Endodermal cell (in vitro differentiated cells): ENCODE measurements at regions not wholly inside any gene's neighbourhood (a gene's known extent, or its start where the extent isn't known, plus 50 kb on each side); places are given as distances from the start of the nearest gene placed in this dataset.

Source experiments
- DNase-seq: peaks from one replicate; pipeline ENCODE4 v3.0.0-alpha.2; 2017
- H3K27ac ChIP-seq: 2 replicates; pipeline ENCODE4 v1.5.1; 2013; ENCODE audit warnings: mild to moderate bottlenecking, low read depth, low read length, moderate library complexity
- H3K27me3 ChIP-seq: 2 replicates; pipeline ENCODE4 v1.6.1; 2013; ENCODE audit warnings: mild to moderate bottlenecking, low read length, moderate library complexity; ENCODE audit not compliant: insufficient read depth, control insufficient read depth, poor library complexity, severe bottlenecking
- H3K36me3 ChIP-seq: 2 replicates; pipeline ENCODE4 v1.7.0; 2013; ENCODE audit warnings: mild to moderate bottlenecking, low read length, moderate library complexity; ENCODE audit not compliant: control insufficient read depth, insufficient read depth
- H3K4me1 ChIP-seq: one replicate; pipeline ENCODE4 v1.7.0; 2013; ENCODE audit warnings: low read length; ENCODE audit not compliant: control insufficient read depth, insufficient read depth
- H3K4me3 ChIP-seq: 2 replicates; pipeline ENCODE4 v1.5.1; 2013; ENCODE audit warnings: mild to moderate bottlenecking, low read length, moderate library complexity
- H3K9ac ChIP-seq: 2 replicates; pipeline ENCODE4 v1.6.1; 2013; ENCODE audit warnings: mild to moderate bottlenecking, low read length, moderate library complexity; ENCODE audit not compliant: poor library complexity, severe bottlenecking; ENCODE audit errors: extremely low read depth
- H3K9me3 ChIP-seq: 2 replicates; pipeline ENCODE4 v1.6.1; 2013; ENCODE audit warnings: mild to moderate bottlenecking, low read length, moderate library complexity; ENCODE audit not compliant: control insufficient read depth
- H3K27ac Mint-ChIP-seq: 2 replicates; pipeline ENCODE4 v1.8.0; 2020; ENCODE audit warnings: mixed read lengths
- H3K27me3 Mint-ChIP-seq: 2 replicates; pipeline ENCODE4 v1.8.0; 2021; ENCODE audit warnings: mild to moderate bottlenecking, mixed read lengths; ENCODE audit not compliant: insufficient read depth
- H3K36me3 Mint-ChIP-seq: 2 replicates; pipeline ENCODE4 v1.8.0; 2020; ENCODE audit warnings: low read depth, mixed read lengths
- H3K4me1 Mint-ChIP-seq: 2 replicates; pipeline ENCODE4 v1.8.0; 2020; ENCODE audit warnings: mixed read lengths
- H3K4me3 Mint-ChIP-seq: 2 replicates; pipeline ENCODE4 v1.8.0; 2020; ENCODE audit warnings: mild to moderate bottlenecking, moderate library complexity, mixed read lengths
- H3K9me3 Mint-ChIP-seq: 2 replicates; pipeline ENCODE4 v1.8.0; 2020; ENCODE audit warnings: mild to moderate bottlenecking, mixed read lengths
- WGBS, 2 experiments: methylation state at CpG; one replicate each; pipeline versions ENCODE4 v1.1.5 to v1.1.7; 2013; ENCODE audit warnings: missing lambda C conversion rate in 2 of 2, mixed read lengths in 1 of 2; ENCODE audit not compliant: insufficient coverage in 1 of 2, insufficient read length in 1 of 2; 5-methylcytosine and 5-hydroxymethylcytosine counted together
- TF ChIP-seq, protein P1 (sequence below): fragments of 200-600 bp; sonication (generic); conservative IDR thresholded peaks from 2 replicates; pipeline ENCODE4 v1.5.0; 2021; ENCODE audit warnings: antibody characterized with exemption, mild to moderate bottlenecking

DNA sequence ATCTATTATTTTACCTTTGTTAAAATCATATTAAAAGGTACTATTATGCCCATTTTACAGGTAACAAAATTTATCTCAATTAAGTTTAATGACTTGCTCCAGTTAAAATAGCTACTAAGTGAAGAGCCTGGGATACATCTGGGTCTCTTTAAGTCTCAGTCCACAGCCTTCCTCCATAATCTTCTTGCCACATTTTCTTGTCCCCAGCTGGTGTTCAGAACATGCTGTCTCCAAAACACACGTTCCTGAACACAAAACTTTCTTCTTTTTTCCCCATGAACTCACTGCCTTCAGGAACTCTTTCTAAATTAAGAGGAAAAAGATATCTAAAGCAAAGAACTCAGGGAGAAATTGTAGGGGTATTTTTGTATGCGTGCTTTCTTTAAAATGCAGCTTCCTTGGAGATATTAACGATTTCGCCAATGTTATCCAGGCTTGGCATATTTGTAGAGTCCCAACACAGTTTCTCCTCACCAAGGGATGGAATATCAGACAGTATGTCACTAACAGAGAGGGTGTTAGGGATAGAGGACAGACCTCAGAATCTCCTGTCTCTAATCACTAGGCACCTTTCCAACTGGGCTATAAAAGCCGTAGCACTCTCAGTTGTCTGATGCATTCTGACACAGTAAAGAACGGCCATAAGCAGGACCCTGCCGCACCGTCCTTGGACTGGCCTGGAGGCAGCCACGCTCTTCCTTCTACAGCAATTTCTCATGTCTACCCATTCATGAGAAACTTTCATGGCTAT is 232.8 kb upstream of the BLID start:
- H3K27ac Mint-ChIP-seq: no peak overlapping the region
- Histone ChIP-seq H3K36me3 (no peaks in the 10 kb centered on the region), H3K4me1 (no peaks in the 10 kb centered on the region), H3K27me3 (no peaks in the 10 kb centered on the region), H3K27ac (no peak overlapping the region), H3K4me3 (no peak overlapping the region), H3K9me3 (no peaks in the 10 kb centered on the region), H3K9ac (no peak overlapping the region)
- no peaks in the 10 kb centered on the region for H3K27me3 Mint-ChIP-seq
- H3K9me3 Mint-ChIP-seq: peaks cover 11% of the 10 kb centered on the region
- H3K4me1 Mint-ChIP-seq: no peaks in the 10 kb centered on the region
- 95 to 96% methylated on average over 6 to 9 of the region's 9 CpGs for WGBS, 2 experiments
- TF ChIP-seq, protein P1, sequence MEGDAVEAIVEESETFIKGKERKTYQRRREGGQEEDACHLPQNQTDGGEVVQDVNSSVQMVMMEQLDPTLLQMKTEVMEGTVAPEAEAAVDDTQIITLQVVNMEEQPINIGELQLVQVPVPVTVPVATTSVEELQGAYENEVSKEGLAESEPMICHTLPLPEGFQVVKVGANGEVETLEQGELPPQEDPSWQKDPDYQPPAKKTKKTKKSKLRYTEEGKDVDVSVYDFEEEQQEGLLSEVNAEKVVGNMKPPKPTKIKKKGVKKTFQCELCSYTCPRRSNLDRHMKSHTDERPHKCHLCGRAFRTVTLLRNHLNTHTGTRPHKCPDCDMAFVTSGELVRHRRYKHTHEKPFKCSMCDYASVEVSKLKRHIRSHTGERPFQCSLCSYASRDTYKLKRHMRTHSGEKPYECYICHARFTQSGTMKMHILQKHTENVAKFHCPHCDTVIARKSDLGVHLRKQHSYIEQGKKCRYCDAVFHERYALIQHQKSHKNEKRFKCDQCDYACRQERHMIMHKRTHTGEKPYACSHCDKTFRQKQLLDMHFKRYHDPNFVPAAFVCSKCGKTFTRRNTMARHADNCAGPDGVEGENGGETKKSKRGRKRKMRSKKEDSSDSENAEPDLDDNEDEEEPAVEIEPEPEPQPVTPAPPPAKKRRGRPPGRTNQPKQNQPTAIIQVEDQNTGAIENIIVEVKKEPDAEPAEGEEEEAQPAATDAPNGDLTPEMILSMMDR: no peak
- no peak overlapping the region for H3K4me3 Mint-ChIP-seq
- DNase-seq: no peak
- no peaks in the 10 kb centered on the region for H3K36me3 Mint-ChIP-seq

DNA sequence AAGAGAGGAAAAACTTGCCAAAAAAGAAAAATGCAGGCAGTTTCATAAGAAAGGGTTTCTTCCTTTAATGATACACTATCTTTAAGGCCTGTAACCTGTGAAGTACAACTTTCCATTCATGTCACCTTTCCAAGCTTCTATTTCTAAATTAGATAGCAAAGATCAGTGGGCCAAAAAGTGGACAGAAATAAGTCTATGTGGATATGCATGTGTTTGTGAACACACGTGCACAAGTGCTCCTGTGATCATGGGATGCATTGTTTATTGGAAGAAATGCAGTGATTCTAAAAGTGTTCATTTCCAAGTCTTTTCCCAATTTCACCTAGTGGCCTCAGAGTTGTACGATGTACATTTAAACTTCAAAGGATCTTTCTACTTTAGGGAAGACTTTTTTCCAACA is 230.0 kb upstream of the BLID start:
- no peaks in the 10 kb centered on the region for H3K36me3 ChIP-seq
- H3K4me1 ChIP-seq: no peaks in the 10 kb centered on the region
- no peak overlapping the region for H3K27ac ChIP-seq
- Mint-ChIP-seq H3K4me3 (no peak overlapping the region), H3K27me3 (peaks cover 3% of the 10 kb centered on the region), H3K36me3 (no peaks in the 10 kb centered on the region), H3K4me1 (no peaks in the 10 kb centered on the region), H3K9me3 (no peaks in the 10 kb centered on the region), H3K27ac (no peak overlapping the region)
- no peaks in the 10 kb centered on the region for H3K9me3 ChIP-seq
- 95 to 100% methylated on average over 1 of the region's 2 CpGs for WGBS, 2 experiments
- H3K9ac ChIP-seq: no peak overlapping the region
- TF ChIP-seq, protein P1: no peak
- H3K27me3 ChIP-seq: no peaks in the 10 kb centered on the region
- H3K4me3 ChIP-seq: no peak overlapping the region
- DNase-seq: no peak

GRCh38 chr11:122345586-122345985 is 229.6 kb upstream of the BLID start:
- Mint-ChIP-seq H3K27ac (no peak overlapping the region), H3K36me3 (no peaks in the 10 kb centered on the region), H3K4me3 (no peak overlapping the region), H3K9me3 (no peaks in the 10 kb centered on the region), H3K4me1 (no peaks in the 10 kb centered on the region), H3K27me3 (peaks cover 3% of the 10 kb centered on the region)
- Histone ChIP-seq H3K36me3 (no peaks in the 10 kb centered on the region), H3K4me1 (no peaks in the 10 kb centered on the region), H3K9me3 (no peaks in the 10 kb centered on the region), H3K4me3 (no peak overlapping the region), H3K9ac (no peak overlapping the region), H3K27me3 (no peaks in the 10 kb centered on the region), H3K27ac (no peak overlapping the region)
- 93 to 97% methylated on average over 4 of the region's 7 CpGs for WGBS, 2 experiments
- TF ChIP-seq, protein P1: no peak
- DNase-seq: no peak
